PFSK-1 (cell line): ENCODE measurements at regions not wholly inside any gene's neighbourhood (a gene's known extent, or its start where the extent isn't known, plus 50 kb on each side); places are given as distances from the start of the nearest gene placed in this dataset.

ENCODE experiments used
- FOXP2 ChIP-seq: optimal IDR thresholded peaks from 2 replicates; pipeline ENCODE3; 2011; ENCODE audit warnings: borderline replicate concordance, control low read depth, inconsistent platforms; ENCODE audit not compliant: insufficient read depth; ENCODE audit errors: extremely low read length, extremely low read depth
- POLR2AphosphoS5 ChIP-seq: IDR thresholded peaks from 2 replicates; pipeline ENCODE4 v1.6.1; 2012; ENCODE audit warnings: low read depth, mild to moderate bottlenecking, control low read depth, low read length, moderate library complexity
- SIN3A ChIP-seq: IDR thresholded peaks from 2 replicates; pipeline ENCODE4 v1.6.1; 2012; ENCODE audit warnings: mild to moderate bottlenecking, low read length, moderate library complexity, borderline replicate concordance; ENCODE audit not compliant: insufficient read depth
- TAF1 ChIP-seq: IDR thresholded peaks from 2 replicates; pipeline ENCODE4 v1.6.1; 2012; ENCODE audit warnings: low read length, control low read depth, borderline replicate concordance; ENCODE audit not compliant: insufficient read depth
- TF ChIP-seq, protein P1 (sequence below), 2 experiments: IDR thresholded peaks; 2 replicates each; pipeline versions ENCODE4 v1.6.1 to v1.8.0; 2011 to 2012; ENCODE audit warnings: low read depth in 2 of 2, low read length in 2 of 2, control low read depth in 1 of 2, inconsistent platforms in 1 of 2, mild to moderate bottlenecking in 1 of 2, moderate library complexity in 1 of 2; ENCODE audit not compliant: insufficient read depth in 1 of 2

DNA sequence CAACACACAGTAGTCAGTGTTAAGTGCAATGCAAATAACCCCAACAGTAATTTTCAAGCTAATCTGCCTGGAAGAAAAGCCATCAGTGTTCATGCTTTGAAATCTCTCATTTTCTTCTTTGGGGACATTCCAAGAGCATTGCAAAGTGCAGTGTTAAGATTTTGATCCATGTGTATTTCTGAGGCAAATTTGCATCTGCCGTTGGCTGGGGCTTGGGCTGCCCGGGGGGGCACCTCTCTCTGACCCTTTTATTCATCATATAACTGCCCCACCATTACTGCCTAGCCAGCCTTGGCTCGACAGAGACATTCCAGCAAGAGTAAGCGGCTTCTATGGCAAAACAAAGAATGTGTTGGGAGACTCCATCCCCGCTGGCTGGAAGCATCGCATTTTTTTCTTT is 483.5 kb downstream of the BRD1 start:
- TF ChIP-seq POLR2AphosphoS5 (no peak), TAF1 (no peak), FOXP2 (no peak), SIN3A (no peak)
- TF ChIP-seq, protein P1, sequence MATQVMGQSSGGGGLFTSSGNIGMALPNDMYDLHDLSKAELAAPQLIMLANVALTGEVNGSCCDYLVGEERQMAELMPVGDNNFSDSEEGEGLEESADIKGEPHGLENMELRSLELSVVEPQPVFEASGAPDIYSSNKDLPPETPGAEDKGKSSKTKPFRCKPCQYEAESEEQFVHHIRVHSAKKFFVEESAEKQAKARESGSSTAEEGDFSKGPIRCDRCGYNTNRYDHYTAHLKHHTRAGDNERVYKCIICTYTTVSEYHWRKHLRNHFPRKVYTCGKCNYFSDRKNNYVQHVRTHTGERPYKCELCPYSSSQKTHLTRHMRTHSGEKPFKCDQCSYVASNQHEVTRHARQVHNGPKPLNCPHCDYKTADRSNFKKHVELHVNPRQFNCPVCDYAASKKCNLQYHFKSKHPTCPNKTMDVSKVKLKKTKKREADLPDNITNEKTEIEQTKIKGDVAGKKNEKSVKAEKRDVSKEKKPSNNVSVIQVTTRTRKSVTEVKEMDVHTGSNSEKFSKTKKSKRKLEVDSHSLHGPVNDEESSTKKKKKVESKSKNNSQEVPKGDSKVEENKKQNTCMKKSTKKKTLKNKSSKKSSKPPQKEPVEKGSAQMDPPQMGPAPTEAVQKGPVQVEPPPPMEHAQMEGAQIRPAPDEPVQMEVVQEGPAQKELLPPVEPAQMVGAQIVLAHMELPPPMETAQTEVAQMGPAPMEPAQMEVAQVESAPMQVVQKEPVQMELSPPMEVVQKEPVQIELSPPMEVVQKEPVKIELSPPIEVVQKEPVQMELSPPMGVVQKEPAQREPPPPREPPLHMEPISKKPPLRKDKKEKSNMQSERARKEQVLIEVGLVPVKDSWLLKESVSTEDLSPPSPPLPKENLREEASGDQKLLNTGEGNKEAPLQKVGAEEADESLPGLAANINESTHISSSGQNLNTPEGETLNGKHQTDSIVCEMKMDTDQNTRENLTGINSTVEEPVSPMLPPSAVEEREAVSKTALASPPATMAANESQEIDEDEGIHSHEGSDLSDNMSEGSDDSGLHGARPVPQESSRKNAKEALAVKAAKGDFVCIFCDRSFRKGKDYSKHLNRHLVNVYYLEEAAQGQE (IDR thresholded peaks at IDR 0.05; ENCODE audit: insufficient read depth in 1 of 2, low read depth in 2 of 2, low read length in 2 of 2), result no peak
